Calu3 (cell line): ENCODE measurements at regions not wholly inside any gene's neighbourhood (a gene's known extent, or its start where the extent isn't known, plus 50 kb on each side); places are given as distances from the start of the nearest gene placed in this dataset.

ENCODE experiments used
- BruUV-seq: library from RNA; stranded (reverse); fragments of 400-500 nt; replicated peaks from 2 replicates; lab custom pipeline; 2021; lab: Mats Ljungman, UMichigan
- CTCF ChIA-PET: fragments of 300-600 bp; sonication (Branson Sonifier 250); formaldehyde crosslinking; loops from one replicate; lab custom pipeline; 2022; ENCODE audit warnings: antibody characterized with exemption; lab: Charles Lee
- DNase-seq: peaks from one replicate; pipeline ENCODE4 v3.0.0; 2022
- H3K27ac Mint-ChIP-seq: one replicate; pipeline ENCODE4 v1.8.0; 2022; ENCODE audit warnings: mixed read lengths; ENCODE audit not compliant: unreplicated experiment
- H3K27me3 Mint-ChIP-seq: one replicate; pipeline ENCODE4 v1.8.0; 2022; ENCODE audit warnings: mixed read lengths; ENCODE audit not compliant: unreplicated experiment
- H3K36me3 Mint-ChIP-seq: one replicate; pipeline ENCODE4 v1.8.0; 2022; ENCODE audit warnings: mild to moderate bottlenecking, moderate library complexity, mixed read lengths; ENCODE audit not compliant: insufficient read depth, unreplicated experiment
- H3K4me1 Mint-ChIP-seq: one replicate; pipeline ENCODE4 v1.8.0; 2022; ENCODE audit warnings: mild to moderate bottlenecking, low read depth, mixed read lengths; ENCODE audit not compliant: unreplicated experiment
- H3K4me3 Mint-ChIP-seq: one replicate; pipeline ENCODE4 v1.8.0; 2022; ENCODE audit warnings: mild to moderate bottlenecking, low read depth, moderate library complexity, mixed read lengths; ENCODE audit not compliant: unreplicated experiment
- H3K9me3 Mint-ChIP-seq: one replicate; pipeline ENCODE4 v1.8.0; 2022; ENCODE audit warnings: low read depth, mixed read lengths; ENCODE audit not compliant: unreplicated experiment
- CTCF ChIP-seq: fragments of 200-600 bp; IDR thresholded peaks from one replicate; pipeline ENCODE4 v1.8.0; 2022; ENCODE audit warnings: antibody characterized with exemption; ENCODE audit not compliant: unreplicated experiment
- intact Hi-C: fragments of 100-400 bp; cut with micrococcal nuclease; formaldehyde crosslinking; loops from one replicate; pipeline ENCODE4 v1.10.0; 2022; ENCODE audit not compliant: unreplicated experiment

GRCh38 chr7:121002-121785 is 71.2 kb upstream of the FAM20C start:
- Mint-ChIP-seq H3K27me3 (peaks cover 78% of the 10 kb centered on the region), H3K4me3 (no peak overlapping the region), H3K9me3 (no peaks in the 10 kb centered on the region), H3K4me1 (no peaks in the 10 kb centered on the region), H3K27ac (no peak overlapping the region), H3K36me3 (no peaks in the 10 kb centered on the region)
- no peak for DNase-seq
- no peak for TF ChIP-seq CTCF
- CTCF ChIA-PET = interaction anchor here (0.7 to 1.3 kb wide), 3 partner anchors 31 to 143 kb away, joined by 3 to 6 read pairs (median 4); no protein-coding TSS in a partner anchor
- intact Hi-C loops = loop anchor here (2.0 kb wide), 1 partner anchor 56 kb away; no protein-coding TSS in a partner anchor
- BruUV-seq = no TSS peak

- Mint-ChIP-seq H3K27ac (no peak overlapping the region), H3K27me3 (peaks cover 86% of the 10 kb centered on the region), H3K4me1 (no peaks in the 10 kb centered on the region), H3K36me3 (no peaks in the 10 kb centered on the region), H3K4me3 (no peak overlapping the region), H3K9me3 (no peaks in the 10 kb centered on the region)
- DNase-seq = no peak
- CTCF ChIA-PET = no interaction called here
- no TSS peak for BruUV-seq
- no peak for TF ChIP-seq CTCF
- intact Hi-C loops = no loop called here
These were observed 69.1 kb upstream of the FAM20C start for GRCh38 chr7:123237-123636.

- no peak for DNase-seq
- TF ChIP-seq CTCF = no peak
- no peak overlapping the region for H3K4me3 Mint-ChIP-seq
- H3K36me3 Mint-ChIP-seq = no peaks in the 10 kb centered on the region
- CTCF ChIA-PET = no interaction called here
- no peak overlapping the region for H3K27ac Mint-ChIP-seq
- intact Hi-C loops = no loop called here
- H3K9me3 Mint-ChIP-seq = no peaks in the 10 kb centered on the region
- BruUV-seq = no TSS peak
- peaks cover 75% of the 10 kb centered on the region for H3K27me3 Mint-ChIP-seq
- H3K4me1 Mint-ChIP-seq = no peaks in the 10 kb centered on the region
These were observed 68.0 kb upstream of the FAM20C start for GRCh38 chr7:124130-124949.

GRCh38 chr7:125061-125475 is 67.3 kb upstream of the FAM20C start:
- no peak overlapping the region for H3K27ac Mint-ChIP-seq
- no peak for DNase-seq
- intact Hi-C loops = no loop called here
- no peaks in the 10 kb centered on the region for H3K4me1 Mint-ChIP-seq
- H3K27me3 Mint-ChIP-seq = peaks cover 67% of the 10 kb centered on the region
- TF ChIP-seq CTCF = no peak
- H3K36me3 Mint-ChIP-seq = no peaks in the 10 kb centered on the region
- H3K9me3 Mint-ChIP-seq = no peaks in the 10 kb centered on the region
- no peak overlapping the region for H3K4me3 Mint-ChIP-seq
- CTCF ChIA-PET = no interaction called here
- no TSS peak for BruUV-seq
